ENCODE measurements at regions not wholly inside any gene's neighbourhood (a gene's known extent, or its start where the extent isn't known, plus 50 kb on each side); places are given as distances from the start of the nearest gene placed in this dataset.

GRCh38 chr9:68619072-68619471 is 78.4 kb upstream of the TMEM252 start:
- TF ChIP-seq EZH2 (IDR thresholded peaks at IDR 0.05; ENCODE audit: low read length) = no peak
- TF ChIP-seq CTCF (optimal IDR thresholded peaks at IDR 0.05 in 1 of 3, IDR thresholded peaks at IDR 0.05 in 1 of 3, conservative IDR thresholded peaks at IDR 0.05 in 1 of 3; ENCODE audit: extremely low read depth in 1 of 3, insufficient read depth in 2 of 3, low read length in 3 of 3) = no peak
- no peaks in the 10 kb centered on the region for H4K20me1 ChIP-seq (ENCODE audit: control insufficient read depth, extremely low read depth, insufficient read depth, low read length)
- no peaks in the 10 kb centered on the region for H3K4me1 ChIP-seq (ENCODE audit: control insufficient read depth, extremely low read depth, insufficient read depth, low read length)
- H3K9ac ChIP-seq (ENCODE audit: control insufficient read depth, extremely low read depth, insufficient read depth, low read length) = no peak overlapping the region
- H3K79me2 ChIP-seq (ENCODE audit: control insufficient read depth, insufficient read depth, low read length) = no peaks in the 10 kb centered on the region
- no peaks in the 10 kb centered on the region for H3K9me1 ChIP-seq (ENCODE audit: control insufficient read depth, extremely low read depth, insufficient read depth, low read length)
- FAIRE-seq = no peak
- DNase-seq (ENCODE audit: low read depth, low spot score) = no peak
- no peak overlapping the region for H2AFZ ChIP-seq (ENCODE audit: control insufficient read depth, low read length)
- no peak overlapping the region for H3K27ac ChIP-seq (ENCODE audit: control insufficient read depth, insufficient read depth, low read length)
- dilution Hi-C loops (cut with MboI; ENCODE audit: extremely low pct_ligation_motif_present, low sequenced_read_pairs) = loop anchor here (25.0 kb wide), 2 partner anchors 107 to 368 kb away; no protein-coding TSS in a partner anchor
- H3K36me3 ChIP-seq (ENCODE audit: control insufficient read depth in 2 of 2, extremely low read depth in 1 of 2, insufficient read depth in 2 of 2, low read length in 2 of 2) = no peaks in the 10 kb centered on the region
- H3K4me2 ChIP-seq (ENCODE audit: control insufficient read depth, extremely low read depth, insufficient read depth, low read depth, low read length) = no peak overlapping the region
- no peaks in the 10 kb centered on the region for H3K9me3 ChIP-seq (ENCODE audit: control insufficient read depth, low read depth, low read length)
- no peaks in the 10 kb centered on the region for H3K27me3 ChIP-seq (ENCODE audit: control insufficient read depth, extremely low read depth, insufficient read depth, low read length)
- no peak overlapping the region for H3K4me3 ChIP-seq (ENCODE audit: control insufficient read depth in 2 of 3, extremely low read depth in 1 of 3, insufficient read depth in 2 of 3, low read depth in 1 of 3, low read length in 3 of 3)

GRCh38 chr9:68619636-68620035 is 79.0 kb upstream of the TMEM252 start:
- TF ChIP-seq EZH2 (IDR thresholded peaks at IDR 0.05; ENCODE audit: low read length) (no peak), CTCF (optimal IDR thresholded peaks at IDR 0.05 in 1 of 3, IDR thresholded peaks at IDR 0.05 in 1 of 3, conservative IDR thresholded peaks at IDR 0.05 in 1 of 3; ENCODE audit: extremely low read depth in 1 of 3, insufficient read depth in 2 of 3, low read length in 3 of 3) (no peak)
- Histone ChIP-seq H3K27ac (ENCODE audit: control insufficient read depth, insufficient read depth, low read length) (no peak overlapping the region), H3K27me3 (ENCODE audit: control insufficient read depth, extremely low read depth, insufficient read depth, low read length) (no peaks in the 10 kb centered on the region), H3K4me3 (ENCODE audit: control insufficient read depth in 2 of 3, extremely low read depth in 1 of 3, insufficient read depth in 2 of 3, low read depth in 1 of 3, low read length in 3 of 3) (no peak overlapping the region), H2AFZ (ENCODE audit: control insufficient read depth, low read length) (no peak overlapping the region), H3K4me2 (ENCODE audit: control insufficient read depth, extremely low read depth, insufficient read depth, low read depth, low read length) (no peak overlapping the region), H3K9ac (ENCODE audit: control insufficient read depth, extremely low read depth, insufficient read depth, low read length) (no peak overlapping the region), H3K9me3 (ENCODE audit: control insufficient read depth, low read depth, low read length) (no peaks in the 10 kb centered on the region), H4K20me1 (ENCODE audit: control insufficient read depth, extremely low read depth, insufficient read depth, low read length) (no peaks in the 10 kb centered on the region), H3K4me1 (ENCODE audit: control insufficient read depth, extremely low read depth, insufficient read depth, low read length) (no peaks in the 10 kb centered on the region), H3K36me3 (ENCODE audit: control insufficient read depth in 2 of 2, extremely low read depth in 1 of 2, insufficient read depth in 2 of 2, low read length in 2 of 2) (no peaks in the 10 kb centered on the region), H3K79me2 (ENCODE audit: control insufficient read depth, insufficient read depth, low read length) (no peaks in the 10 kb centered on the region), H3K9me1 (ENCODE audit: control insufficient read depth, extremely low read depth, insufficient read depth, low read length) (no peaks in the 10 kb centered on the region)
- DNase-seq (ENCODE audit: low read depth, low spot score) (no peak), FAIRE-seq (no peak)
- dilution Hi-C loops (cut with MboI; ENCODE audit: extremely low pct_ligation_motif_present, low sequenced_read_pairs) = loop anchor here (25.0 kb wide), 2 partner anchors 107 to 368 kb away; no protein-coding TSS in a partner anchor

Data from keratinocyte (primary cell).